K562 (cell line): ENCODE measurements at regions not wholly inside any gene's neighbourhood (a gene's known extent, or its start where the extent isn't known, plus 50 kb on each side); places are given as distances from the start of the nearest gene placed in this dataset.

ENCODE experiments used
- ATAC-seq: fragments of 200-7000 bp; cut with Tn5 transposase; 3 replicates; pipeline ENCODE4 v1.9.1; 2020; ENCODE audit warnings: moderate library complexity
- BruUV-seq: library from RNA; stranded (reverse); fragments of 400-500 nt; replicated peaks from 2 replicates; lab custom pipeline; 2021; lab: Mats Ljungman, UMichigan
- CTCF ChIA-PET: fragments of 300-600 bp; formaldehyde crosslinking; extraction: SDS; loops from one replicate; lab custom pipeline; 2021; ENCODE audit warnings: low intra/inter-chr PET ratio; lab: Yijun Ruan, JAX
- POLR2A ChIA-PET: fragments of 300-600, 350-650 bp; sonication (Branson Sonifier 250); formaldehyde crosslinking; extraction: SDS; loops from one replicate; lab custom pipeline; 2021; ENCODE audit warnings: antibody characterized with exemption, inconsistent platforms; lab: Yijun Ruan, JAX
- DNase-seq, 4 experiments: peaks; one replicate each; pipeline versions ENCODE4 v3.0.0 to v3.0.0-alpha.2; 2011 to 2018; ENCODE audit warnings: low spot score in 3 of 4, mixed read lengths in 3 of 4; ENCODE audit errors: extremely low read depth in 1 of 4
- FAIRE-seq: peaks from 2 replicates; lab custom pipeline; 2011; peaks lifted over from hg19 to GRCh38; lab: Jason Lieb, UNC
- H2AFZ ChIP-seq: 2 replicates; pipeline ENCODE4 v1.6.0; 2011; ENCODE audit warnings: low read depth, low read length, control low read depth, inconsistent platforms
- H3K27ac ChIP-seq: fragments of 200-600 bp; 3 replicates; pipeline ENCODE4 v1.8.0; 2011; ENCODE audit warnings: low read depth, mild to moderate bottlenecking, control low read depth, inconsistent platforms, low read length, moderate library complexity, mixed read lengths; ENCODE audit errors: extremely low read depth
- H3K27me3 ChIP-seq, 2 experiments: fragments of 300-600 bp in 1 of 2; 2 replicates in 1 of 2; 3 replicates in 1 of 2; pipeline versions ENCODE4 v1.6.0 to v1.8.0; 2011; ENCODE audit warnings: inconsistent platforms in 2 of 2, low read length in 2 of 2, mild to moderate bottlenecking in 1 of 2, mixed read lengths in 1 of 2, moderate library complexity in 1 of 2; ENCODE audit not compliant: control insufficient read depth in 2 of 2, insufficient read depth in 2 of 2
- H3K36me3 ChIP-seq: fragments of 300-600 bp; 3 replicates; pipeline ENCODE4 v1.8.0; 2011; ENCODE audit warnings: mild to moderate bottlenecking, low read length, inconsistent platforms; ENCODE audit not compliant: control insufficient read depth, insufficient read depth
- H3K4me1 ChIP-seq, 2 experiments: fragments of 200-600 bp in 1 of 2; replicated peaks in 1 of 2; 2 replicates in 1 of 2; 3 replicates in 1 of 2; pipeline versions ENCODE4 v1.5.1 to v1.8.0; 2011; ENCODE audit warnings: inconsistent platforms in 2 of 2, low read length in 2 of 2, mild to moderate bottlenecking in 1 of 2, mixed read lengths in 1 of 2, moderate library complexity in 1 of 2; ENCODE audit not compliant: control insufficient read depth in 2 of 2, insufficient read depth in 2 of 2
- H3K4me2 ChIP-seq: 2 replicates; pipeline ENCODE4 v1.6.1; 2011; ENCODE audit warnings: low read length, control low read depth, inconsistent platforms, mixed read lengths; ENCODE audit not compliant: insufficient read depth
- H3K4me3 ChIP-seq: fragments of 200-600 bp; sonication (generic), shearing (Covaris generic); 2 replicates; pipeline ENCODE4 v1.5.1; 2016; ENCODE audit warnings: control low read depth, inconsistent platforms
- H3K79me2 ChIP-seq: fragments of 200-600 bp; 3 replicates; pipeline ENCODE4 v1.8.0; 2011; ENCODE audit warnings: low read length, inconsistent platforms; ENCODE audit not compliant: control insufficient read depth, insufficient read depth
- H3K9ac ChIP-seq, 2 experiments: 2 replicates each; pipeline versions ENCODE4 v1.6.0 to v1.6.1; 2011; ENCODE audit warnings: low read depth in 2 of 2, low read length in 2 of 2, control low read depth in 1 of 2, inconsistent platforms in 1 of 2, mild to moderate bottlenecking in 1 of 2, mixed read lengths in 1 of 2; ENCODE audit not compliant: insufficient read depth in 1 of 2
- H3K9me1 ChIP-seq: one replicate; pipeline ENCODE4 v1.6.0; 2011; ENCODE audit warnings: inconsistent platforms, mild to moderate bottlenecking, low read length, moderate library complexity; ENCODE audit not compliant: control insufficient read depth, insufficient read depth
- H3K9me3 ChIP-seq: replicated peaks from 2 replicates; pipeline ENCODE4 v1.5.1; 2011; ENCODE audit warnings: low read depth, low read length, inconsistent platforms; ENCODE audit not compliant: control insufficient read depth, insufficient read depth
- H4K20me1 ChIP-seq: replicated peaks from 2 replicates; pipeline ENCODE4 v1.6.1; 2011; ENCODE audit warnings: low read length, inconsistent platforms, mixed read lengths; ENCODE audit not compliant: control insufficient read depth, insufficient read depth
- CBX1 ChIP-seq: sonication (generic); IDR thresholded peaks from 2 replicates; pipeline ENCODE4 v1.6.1; 2016; ENCODE audit warnings: antibody characterized with exemption, low read depth, mild to moderate bottlenecking
- E2F5 ChIP-seq: sonication (generic); formaldehyde crosslinking; IDR thresholded peaks from 2 replicates; pipeline ENCODE4 v1.8.0; 2022; ENCODE audit warnings: mild to moderate bottlenecking, missing genetic modification reagents
- EZH2 ChIP-seq: IDR thresholded peaks from 2 replicates; pipeline ENCODE4 v1.6.1; 2012; ENCODE audit warnings: low read depth, mild to moderate bottlenecking, inconsistent platforms, low read length, borderline replicate concordance
- HDAC1 ChIP-seq, 2 experiments: fragments of 450-650 bp; IDR thresholded peaks; 2 replicates each; pipeline ENCODE4 v1.6.1; 2016 to 2017; ENCODE audit warnings: inconsistent platforms in 1 of 2, mild to moderate bottlenecking in 1 of 2, moderate library complexity in 1 of 2
- MAZ ChIP-seq, 2 experiments: fragments of 450-650 bp in 1 of 2; sonication (generic) in 1 of 2; formaldehyde crosslinking; IDR thresholded peaks in 1 of 2; conservative IDR thresholded peaks in 1 of 2; 2 replicates each; pipeline versions ENCODE4 v1.4.0 to v1.5.0; 2020; ENCODE audit warnings: mild to moderate bottlenecking in 1 of 2, missing genetic modification reagents in 1 of 2
- NELFE ChIP-seq: IDR thresholded peaks from 2 replicates; pipeline ENCODE4 v1.6.1; 2011; ENCODE audit warnings: mild to moderate bottlenecking; ENCODE audit not compliant: insufficient read depth, insufficient read length
- RBBP5 ChIP-seq: fragments of 200-600 bp; sonication (generic); IDR thresholded peaks from 2 replicates; pipeline ENCODE4 v1.6.1; 2012; ENCODE audit warnings: borderline replicate concordance, mild to moderate bottlenecking, low read length, control low read depth, inconsistent platforms; ENCODE audit not compliant: insufficient read depth, poor library complexity, severe bottlenecking
- RBM22 ChIP-seq: fragments of 200-400 bp; formaldehyde crosslinking; IDR thresholded peaks from 2 replicates; pipeline ENCODE4 v1.6.1; 2018; ENCODE audit warnings: low read length, low read depth; ENCODE audit not compliant: poor library complexity, severe bottlenecking
- ZFP1 ChIP-seq: fragments of 450-650 bp; formaldehyde crosslinking; IDR thresholded peaks from 2 replicates; pipeline ENCODE4 v1.4.0; 2020; ENCODE audit warnings: mild to moderate bottlenecking, mixed read lengths
- ZNF140 ChIP-seq: fragments of 250-450 bp; sonication (Bioruptor Pico); IDR thresholded peaks from 2 replicates; pipeline ENCODE4 v1.8.0; 2021; ENCODE audit warnings: moderate library complexity, mild to moderate bottlenecking, inconsistent platforms
- ZNF175 ChIP-seq: fragments of 200-800 bp; sonication (Bioruptor generic); IDR thresholded peaks from 2 replicates; pipeline ENCODE4 v1.6.1; 2016; ENCODE audit warnings: low read depth, mild to moderate bottlenecking, missing genetic modification characterization, missing compliant biosample characterization
- ZNF696 ChIP-seq: fragments of 250-450 bp; sonication (Bioruptor Pico); conservative IDR thresholded peaks from 2 replicates; pipeline ENCODE4 v1.4.0; 2020; ENCODE audit warnings: mild to moderate bottlenecking, moderate library complexity
- WGBS: fragments of 100-300 bp; shearing (Covaris generic); methylation state at CpG from one replicate; pipeline ENCODE4 v1.1.6; 2016; ENCODE audit warnings: low coverage, mixed read lengths; ENCODE audit not compliant: insufficient coverage; ENCODE audit errors: missing lambda C conversion rate; 5-methylcytosine and 5-hydroxymethylcytosine counted together
- in situ Hi-C: fragments of 300-500 bp; cut with MboI; formaldehyde crosslinking; loops from 4 replicates; pipeline ENCODE4 v1.15.0; 2018; ENCODE audit warnings: inconsistent platforms, mixed read lengths
- intact Hi-C: fragments of 100-400 bp; cut with micrococcal nuclease; formaldehyde crosslinking; loops from 2 replicates; pipeline ENCODE4 v1.14.2; 2022
- TF ChIP-seq, protein P1 (sequence below): fragments of 450-650 bp; IDR thresholded peaks from 2 replicates; pipeline ENCODE4 v1.6.1; 2016; ENCODE audit warnings: low read depth, mild to moderate bottlenecking, moderate library complexity

DNA sequence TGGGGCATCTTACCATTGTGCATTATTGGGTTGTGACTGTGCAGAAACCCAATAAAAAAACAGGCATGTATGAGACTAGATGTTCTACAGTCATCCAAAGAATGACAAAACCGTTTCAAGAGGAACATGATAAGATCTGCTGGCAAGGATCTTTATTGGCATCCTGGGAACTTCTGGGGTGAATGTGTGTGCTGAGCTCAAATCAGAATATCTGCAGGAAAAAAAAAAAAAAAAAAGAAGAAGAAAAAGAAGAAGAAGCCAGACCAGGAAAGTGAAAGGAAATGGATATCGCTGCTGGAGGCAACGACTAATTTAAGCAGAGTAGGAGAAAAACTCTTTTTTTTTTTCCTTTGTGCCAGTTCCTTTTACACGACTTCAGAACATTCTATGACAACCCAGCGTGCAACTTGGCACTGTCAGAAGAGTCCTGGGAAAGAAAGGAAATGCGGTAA is 484.2 kb upstream of the BOD1L1 start:
- Histone ChIP-seq H3K9me3 (no peaks in the 10 kb centered on the region), H3K27me3 (no peaks in the 10 kb centered on the region), H3K9me1 (no peaks in the 10 kb centered on the region), H3K36me3 (no peaks in the 10 kb centered on the region), H2AFZ (no peak overlapping the region), H3K79me2 (no peaks in the 10 kb centered on the region), H3K9ac (no peak overlapping the region), H3K4me2 (no peak overlapping the region), H3K4me1 (no peaks in the 10 kb centered on the region), H3K27ac (no peak overlapping the region), H4K20me1 (no peaks in the 10 kb centered on the region), H3K4me3 (no peak overlapping the region)
- DNase-seq (no peak), FAIRE-seq (no peak), ATAC-seq (no peak)
- in situ Hi-C loops = no loop called here
- WGBS = 0% methylated on average over 4 of the region's 6 CpGs
- intact Hi-C loops = no loop called here
- ChIA-PET POLR2A (no interaction called here), CTCF (no interaction called here)
- no TSS peak for BruUV-seq
- TF ChIP-seq MAZ (CRISPR knock-in tag; conservative IDR thresholded peaks at IDR 0.05 in 1 of 2, IDR thresholded peaks at IDR 0.05 in 1 of 2) = no peak
- TF ChIP-seq ZNF696 (CRISPR knock-in tag) = no peak
- no peak for TF ChIP-seq EZH2
- no peak for TF ChIP-seq NELFE
- TF ChIP-seq ZNF175 (CRISPR knock-in tag) = no peak
- no peak for TF ChIP-seq RBM22
- no peak for TF ChIP-seq ZFP1
- no peak for TF ChIP-seq CBX1
- TF ChIP-seq HDAC1 (IDR thresholded peaks at IDR 0.05) = no peak
- TF ChIP-seq E2F5 (CRISPR knock-in tag) = no peak
- no peak for TF ChIP-seq RBBP5
- no peak for TF ChIP-seq ZNF140 (CRISPR knock-in tag)
- TF ChIP-seq, protein P1, sequence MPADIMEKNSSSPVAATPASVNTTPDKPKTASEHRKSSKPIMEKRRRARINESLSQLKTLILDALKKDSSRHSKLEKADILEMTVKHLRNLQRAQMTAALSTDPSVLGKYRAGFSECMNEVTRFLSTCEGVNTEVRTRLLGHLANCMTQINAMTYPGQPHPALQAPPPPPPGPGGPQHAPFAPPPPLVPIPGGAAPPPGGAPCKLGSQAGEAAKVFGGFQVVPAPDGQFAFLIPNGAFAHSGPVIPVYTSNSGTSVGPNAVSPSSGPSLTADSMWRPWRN = no peak
